IMR-90 (cell line): ENCODE measurements at regions not wholly inside any gene's neighbourhood (a gene's known extent, or its start where the extent isn't known, plus 50 kb on each side); places are given as distances from the start of the nearest gene placed in this dataset.

Source experiments
- ATAC-seq: fragments of 200-7000 bp; cut with Tn5 transposase; 2 replicates; pipeline ENCODE4 v1.9.1; 2020; ENCODE audit warnings: low read depth, mild to moderate bottlenecking, moderate library complexity
- BruUV-seq: library from RNA; stranded (reverse); fragments of 400-500 nt; replicated peaks from 2 replicates; lab custom pipeline; 2021; lab: Mats Ljungman, UMichigan
- CTCF ChIA-PET: fragments of 300-600 bp; formaldehyde crosslinking; extraction: SDS; loops from one replicate; lab custom pipeline; 2021; ENCODE audit warnings: antibody characterized with exemption; lab: Yijun Ruan, JAX
- POLR2A ChIA-PET: fragments of 300-600 bp; sonication (Branson Sonifier 250); formaldehyde crosslinking; loops from one replicate; lab custom pipeline; 2022; ENCODE audit warnings: antibody characterized with exemption; ENCODE audit not compliant: unreplicated experiment; lab: Charles Lee
- DNase-seq: peaks from one replicate; pipeline ENCODE4 v3.0.0; 2013
- H2AFZ ChIP-seq: replicated peaks from 2 replicates; pipeline ENCODE3; 2013; ENCODE audit warnings: low read length, mild to moderate bottlenecking; ENCODE audit not compliant: poor library complexity
- H2AK5ac ChIP-seq: 2 replicates; pipeline ENCODE4 v1.6.1; 2013; ENCODE audit warnings: low read depth, low read length, inconsistent platforms
- H2AK9ac ChIP-seq: replicated peaks from 2 replicates; pipeline ENCODE3; 2013; ENCODE audit warnings: mild to moderate bottlenecking, low read depth, low read length, moderate library complexity; ENCODE audit not compliant: poor library complexity
- H2BK120ac ChIP-seq: 2 replicates; pipeline ENCODE4 v1.6.1; 2013; ENCODE audit warnings: low read depth, low read length, inconsistent platforms
- H2BK15ac ChIP-seq: 3 replicates; pipeline ENCODE4 v1.6.1; 2013; ENCODE audit warnings: low read depth, low read length, inconsistent platforms
- H2BK20ac ChIP-seq: 2 replicates; pipeline ENCODE4 v1.6.1; 2013; ENCODE audit warnings: low read depth, mild to moderate bottlenecking, inconsistent platforms, low read length, moderate library complexity
- H2BK5ac ChIP-seq: 2 replicates; pipeline ENCODE4 v1.6.1; 2013; ENCODE audit warnings: mild to moderate bottlenecking, low read depth, low read length, inconsistent platforms; ENCODE audit not compliant: poor library complexity, severe bottlenecking
- H3K14ac ChIP-seq: replicated peaks from 2 replicates; pipeline ENCODE4 v1.6.1; 2013; ENCODE audit warnings: low read depth, low read length, inconsistent platforms
- H3K18ac ChIP-seq: 2 replicates; pipeline ENCODE4 v1.6.1; 2013; ENCODE audit warnings: low read depth, low read length, control low read depth
- H3K23ac ChIP-seq: 2 replicates; pipeline ENCODE4 v1.6.1; 2013; ENCODE audit warnings: low read depth, low read length, inconsistent platforms
- H3K27ac ChIP-seq: 2 replicates; pipeline ENCODE4 v1.5.1; 2013; ENCODE audit warnings: mild to moderate bottlenecking, control low read depth, low read length; ENCODE audit not compliant: insufficient read depth
- H3K27me3 ChIP-seq: 2 replicates; pipeline ENCODE4 v1.6.1; 2013; ENCODE audit warnings: low read length; ENCODE audit not compliant: control insufficient read depth, insufficient read depth
- H3K36me3 ChIP-seq: 2 replicates; pipeline ENCODE4 v1.6.1; 2013; ENCODE audit warnings: low read length, mixed read lengths; ENCODE audit not compliant: control insufficient read depth, insufficient read depth
- H3K4ac ChIP-seq: 2 replicates; pipeline ENCODE4 v1.6.1; 2013; ENCODE audit warnings: low read depth, low read length, inconsistent platforms
- H3K4me1 ChIP-seq: 2 replicates; pipeline ENCODE4 v1.6.1; 2013; ENCODE audit warnings: low read length, mixed read lengths; ENCODE audit not compliant: control insufficient read depth, insufficient read depth
- H3K4me2 ChIP-seq: 2 replicates; pipeline ENCODE4 v1.6.1; 2013; ENCODE audit warnings: low read depth, mild to moderate bottlenecking, control low read depth, low read length, moderate library complexity
- H3K4me3 ChIP-seq: 2 replicates; pipeline ENCODE4 v1.5.1; 2013; ENCODE audit warnings: low read depth, mild to moderate bottlenecking, control low read depth, low read length, moderate library complexity; ENCODE audit not compliant: insufficient read depth
- H3K56ac ChIP-seq: 2 replicates; pipeline ENCODE4 v1.6.1; 2013; ENCODE audit warnings: low read length, inconsistent platforms; ENCODE audit not compliant: insufficient read depth; ENCODE audit errors: extremely low read depth
- H3K79me1 ChIP-seq, 2 experiments: 2 replicates each; pipeline ENCODE4 v1.6.1; 2013; ENCODE audit warnings: low read length in 2 of 2, inconsistent platforms in 1 of 2, low read depth in 1 of 2
- H3K9ac ChIP-seq: 2 replicates; pipeline ENCODE4 v1.6.1; 2013; ENCODE audit warnings: low read depth, low read length, control low read depth
- H3K9me1 ChIP-seq: 2 replicates; pipeline ENCODE4 v1.6.1; 2013; ENCODE audit warnings: low read length, inconsistent platforms; ENCODE audit not compliant: insufficient read depth
- H3K9me3 ChIP-seq: 2 replicates; pipeline ENCODE4 v1.6.1; 2013; ENCODE audit warnings: low read length; ENCODE audit not compliant: control insufficient read depth, insufficient read depth
- H4K20me1 ChIP-seq: 2 replicates; pipeline ENCODE4 v1.6.1; 2013; ENCODE audit warnings: low read length, inconsistent platforms; ENCODE audit not compliant: insufficient read depth
- H4K5ac ChIP-seq: 2 replicates; pipeline ENCODE4 v1.6.1; 2013; ENCODE audit warnings: mild to moderate bottlenecking, low read depth, low read length, control low read depth
- H4K8ac ChIP-seq, 2 experiments: 2 replicates each; pipeline ENCODE4 v1.6.1; 2013; ENCODE audit warnings: low read depth in 2 of 2, low read length in 2 of 2, control low read depth in 1 of 2, inconsistent platforms in 1 of 2
- H4K91ac ChIP-seq: 2 replicates; pipeline ENCODE4 v1.6.1; 2013; ENCODE audit warnings: low read depth, low read length, inconsistent platforms; ENCODE audit not compliant: insufficient read depth
- MAFK ChIP-seq: IDR thresholded peaks from 2 replicates; pipeline ENCODE4 v1.6.1; 2012; ENCODE audit warnings: low read depth, low read length, improper control_type of control experiment
- NFE2L2 ChIP-seq: fragments of 150-350 bp; IDR thresholded peaks from 2 replicates; pipeline ENCODE4 v1.6.1; 2016; ENCODE audit warnings: low read depth, mild to moderate bottlenecking, low read length
- WGBS, 2 experiments: methylation state at CpG; one replicate each; pipeline versions ENCODE4 v1.1.5 to v1.1.7; 2013; ENCODE audit warnings: missing lambda C conversion rate in 2 of 2; ENCODE audit not compliant: insufficient read length in 1 of 2; ENCODE audit errors: extremely low coverage in 2 of 2; 5-methylcytosine and 5-hydroxymethylcytosine counted together
- dilution Hi-C: fragments of 300-500 bp; cut with HindIII; formaldehyde crosslinking; loops from one replicate; pipeline ENCODE4 v1.14.3; 2018; ENCODE audit warnings: low sequenced_read_pairs; ENCODE audit not compliant: unreplicated experiment
- in situ Hi-C: fragments of 300-500 bp; cut with MboI; formaldehyde crosslinking; loops from 3 replicates; pipeline ENCODE4 v1.14.3; 2019; ENCODE audit warnings: low sequenced_read_pairs, inconsistent platforms, mixed read lengths
- intact Hi-C: fragments of 100-400 bp; cut with micrococcal nuclease; formaldehyde crosslinking; loops from 2 replicates; pipeline ENCODE4 v1.10.0; 2022

DNA sequence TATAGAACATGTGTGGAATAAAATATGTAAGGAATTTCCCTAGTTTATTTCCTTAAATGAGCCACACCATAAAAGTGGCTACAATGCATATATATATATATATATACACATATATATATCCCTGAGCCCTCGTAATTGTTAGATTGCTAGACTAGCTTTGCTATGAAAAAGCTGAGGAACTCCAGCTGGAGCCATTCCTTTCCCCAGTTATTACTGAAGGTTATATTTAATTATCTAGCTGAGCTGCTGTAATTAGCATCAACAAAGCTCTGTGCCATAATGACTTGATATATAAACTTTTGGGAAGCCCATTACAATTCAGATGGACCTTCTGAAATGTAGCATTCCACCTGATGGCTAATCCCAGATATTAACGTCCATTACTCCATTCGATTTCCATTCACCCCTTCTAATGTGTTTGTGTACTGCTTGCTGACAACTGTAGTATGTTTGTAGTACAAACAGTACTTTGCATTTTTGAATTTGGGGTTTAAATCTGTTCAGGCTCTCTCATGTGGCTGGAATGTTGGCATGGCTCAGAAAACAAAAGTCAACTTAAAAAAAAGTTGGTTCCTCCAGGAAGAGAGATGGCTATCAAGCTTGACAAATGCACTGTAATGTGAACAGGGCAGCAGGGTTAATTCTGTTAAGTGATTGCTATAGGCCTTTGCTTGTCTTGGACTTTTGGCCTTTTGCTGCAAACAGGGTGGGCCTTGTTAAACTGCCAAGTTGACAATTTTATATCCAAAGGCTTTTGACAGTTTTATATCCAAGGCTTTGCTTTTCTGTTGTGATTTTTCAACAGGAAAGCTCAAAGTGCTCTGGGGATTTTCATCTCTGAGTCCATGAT is 170.0 kb downstream of the LTN1 start:
- no peak overlapping the region for H3K27ac ChIP-seq
- H3K56ac ChIP-seq = no peak overlapping the region
- H2AK9ac ChIP-seq = no peak overlapping the region
- H2AFZ ChIP-seq = no peak overlapping the region
- peak overlapping the region; percentile 66; the same call in 1 of the 2 replicates for H3K4me2 ChIP-seq
- ChIA-PET POLR2A (no interaction called here), CTCF (no interaction called here)
- H4K20me1 ChIP-seq = no peaks in the 10 kb centered on the region
- H2BK15ac ChIP-seq = no peak overlapping the region
- no peak overlapping the region for H3K9ac ChIP-seq
- no peak overlapping the region for H3K4ac ChIP-seq
- peak; percentile 68 for ATAC-seq
- H3K18ac ChIP-seq = no peak overlapping the region
- dilution Hi-C loops = no loop called here
- H4K91ac ChIP-seq = no peak overlapping the region; the same call in 1 of the 2 replicates
- no peak overlapping the region for H2BK5ac ChIP-seq
- H3K4me1 ChIP-seq = peaks cover 18% of the 10 kb centered on the region
- WGBS, 2 experiments = no CpG with 5 or more reads among the region's 3 CpGs
- no peak overlapping the region for H2AK5ac ChIP-seq
- peak; percentile 55; the same call in 1 of the 2 replicates for TF ChIP-seq MAFK
- no peak for TF ChIP-seq NFE2L2
- no peak overlapping the region for H4K8ac ChIP-seq
- in situ Hi-C loops = no loop called here
- H3K23ac ChIP-seq = no peak overlapping the region
- intact Hi-C loops = loop anchor here (5.0 kb wide), 1 partner anchor 60 kb away; no protein-coding TSS in a partner anchor
- no peaks in the 10 kb centered on the region for H3K9me1 ChIP-seq
- no TSS peak for BruUV-seq
- H3K79me1 ChIP-seq = no peaks in the 10 kb centered on the region
- no peaks in the 10 kb centered on the region for H3K9me3 ChIP-seq
- H3K14ac ChIP-seq = 0 out of 2 replicates have a peak overlapping the region, but pooled peaks have one; percentile 1
- no peak overlapping the region for H2BK20ac ChIP-seq
- no peak overlapping the region for H2BK120ac ChIP-seq
- no peaks in the 10 kb centered on the region for H3K36me3 ChIP-seq
- peak; percentile 21 for DNase-seq
- H4K5ac ChIP-seq = 0 out of 2 replicates have a peak overlapping the region, but pooled peaks have one; percentile 45
- no peak overlapping the region for H3K4me3 ChIP-seq
- no peaks in the 10 kb centered on the region for H3K27me3 ChIP-seq
